ENCODE measurements at regions not wholly inside any gene's neighbourhood (a gene's known extent, or its start where the extent isn't known, plus 50 kb on each side); places are given as distances from the start of the nearest gene placed in this dataset.

GRCh38 chr18:46247942-46248341 is 143.8 kb downstream of the HAUS1 start:
- no peak for TF ChIP-seq CTCF (IDR thresholded peaks at IDR 0.05; ENCODE audit: low read depth, low read length)
- no peak for TF ChIP-seq EZH2phosphoT487 (IDR thresholded peaks at IDR 0.05; ENCODE audit: low read depth)

All from OCI-LY3 (cell line).